H1 (cell line): ENCODE measurements at regions not wholly inside any gene's neighbourhood (a gene's known extent, or its start where the extent isn't known, plus 50 kb on each side); places are given as distances from the start of the nearest gene placed in this dataset.
A peak's percentile ranks its signal among the peaks of the same experiment; 100 is the strongest.

Source experiments
- CTCF ChIA-PET: fragments of 300-600 bp; sonication (Branson Sonifier 250); formaldehyde crosslinking; loops from one replicate; lab custom pipeline; 2021; ENCODE audit not compliant: partially characterized antibody; lab: Charles Lee
- POLR2A ChIA-PET: fragments of 300-600 bp; sonication (Branson Sonifier 250); formaldehyde crosslinking; loops from one replicate; lab custom pipeline; 2021; ENCODE audit warnings: inconsistent platforms; ENCODE audit not compliant: partially characterized antibody; lab: Charles Lee
- DNase-seq, 2 experiments: peaks; one replicate each; pipeline versions ENCODE4 v3.0.0 to v3.0.0-alpha.2; 2010 to 2022; ENCODE audit warnings: low spot score in 2 of 2, low read depth in 1 of 2, mixed read lengths in 1 of 2
- FAIRE-seq: peaks from 2 replicates; lab custom pipeline; 2011; peaks lifted over from hg19 to GRCh38; lab: Jason Lieb, UNC
- H2AFZ ChIP-seq: 2 replicates; pipeline ENCODE4 v1.8.1; 2012; ENCODE audit warnings: low read length, inconsistent platforms
- H2AK5ac ChIP-seq: 2 replicates; pipeline ENCODE4 v1.6.1; 2013; ENCODE audit warnings: low read depth, low read length
- H2BK120ac ChIP-seq: replicated peaks from 2 replicates; pipeline ENCODE3; 2013; ENCODE audit warnings: low read depth, low read length, inconsistent platforms
- H2BK12ac ChIP-seq: 2 replicates; pipeline ENCODE4 v1.6.1; 2013; ENCODE audit warnings: low read depth, low read length
- H2BK15ac ChIP-seq: 2 replicates; pipeline ENCODE4 v1.6.1; 2013; ENCODE audit warnings: low read length
- H2BK20ac ChIP-seq: 2 replicates; pipeline ENCODE4 v1.6.1; 2013; ENCODE audit warnings: low read length
- H2BK5ac ChIP-seq: 2 replicates; pipeline ENCODE4 v1.6.1; 2013; ENCODE audit warnings: low read depth, low read length
- H3K14ac ChIP-seq: 2 replicates; pipeline ENCODE4 v1.6.1; 2013; ENCODE audit warnings: inconsistent platforms; ENCODE audit not compliant: insufficient read length
- H3K18ac ChIP-seq: 2 replicates; pipeline ENCODE4 v1.6.1; 2013; ENCODE audit warnings: low read length; ENCODE audit errors: extremely low read depth
- H3K23ac ChIP-seq: 2 replicates; pipeline ENCODE4 v1.6.1; 2013; ENCODE audit warnings: inconsistent platforms; ENCODE audit not compliant: insufficient read length
- H3K23me2 ChIP-seq: 2 replicates; pipeline ENCODE4 v1.6.1; 2013; ENCODE audit warnings: low read depth, low read length
- H3K27ac ChIP-seq: 2 replicates; pipeline ENCODE4 v1.6.1; 2011; ENCODE audit warnings: low read depth, low read length, inconsistent platforms
- H3K27me3 ChIP-seq, 4 experiments: replicated peaks in 1 of 4; 1 replicate in 1 of 4; 2 replicates in 3 of 4; pipeline versions ENCODE4 v1.6.1 to v1.8.1; 2011 to 2013; ENCODE audit warnings: low read length in 3 of 4, mild to moderate bottlenecking in 3 of 4, inconsistent platforms in 2 of 4, mixed read lengths in 2 of 4, moderate library complexity in 1 of 4; ENCODE audit not compliant: control insufficient read depth in 3 of 4, insufficient read depth in 3 of 4; ENCODE audit errors: extremely low read depth in 1 of 4
- H3K36me3 ChIP-seq, 4 experiments: 2 replicates each; pipeline versions ENCODE4 v1.6.1 to v1.8.1; 2011 to 2013; ENCODE audit warnings: mild to moderate bottlenecking in 4 of 4, low read length in 3 of 4, moderate library complexity in 2 of 4, control low read depth in 1 of 4, inconsistent platforms in 1 of 4; ENCODE audit not compliant: insufficient read depth in 4 of 4, control insufficient read depth in 2 of 4
- H3K4ac ChIP-seq: replicated peaks from 2 replicates; pipeline ENCODE3; 2013; ENCODE audit warnings: low read length, low read depth, mixed read lengths, inconsistent platforms; ENCODE audit not compliant: insufficient read length
- H3K4me1 ChIP-seq, 4 experiments: replicated peaks in 1 of 4; 1 replicate in 1 of 4; 2 replicates in 3 of 4; pipeline versions ENCODE4 v1.6.1 to v1.8.1; 2011 to 2013; ENCODE audit warnings: low read length in 3 of 4, inconsistent platforms in 2 of 4, mixed read lengths in 1 of 4; ENCODE audit not compliant: insufficient read depth in 4 of 4, control insufficient read depth in 3 of 4
- H3K4me2 ChIP-seq, 2 experiments: 2 replicates each; pipeline versions ENCODE4 v1.6.1 to v1.8.1; 2011 to 2013; ENCODE audit warnings: low read depth in 2 of 2, low read length in 2 of 2, control low read depth in 1 of 2, inconsistent platforms in 1 of 2, mild to moderate bottlenecking in 1 of 2; ENCODE audit not compliant: insufficient read depth in 1 of 2
- H3K4me3 ChIP-seq, 4 experiments: fragments of 200-600, 300-600 bp in 1 of 4; sonication (generic), shearing (Covaris generic), sonication (Bioruptor Twin) in 1 of 4; 2 replicates each; pipeline versions ENCODE4 v1.5.1 to v1.8.1; 2011 to 2016; ENCODE audit warnings: low read length in 4 of 4, low read depth in 3 of 4, control low read depth in 2 of 4, inconsistent platforms in 2 of 4, mild to moderate bottlenecking in 2 of 4, mixed read lengths in 1 of 4, moderate library complexity in 1 of 4; ENCODE audit not compliant: insufficient read depth in 2 of 4; ENCODE audit errors: extremely low read depth in 1 of 4
- H3K56ac ChIP-seq: replicated peaks from 2 replicates; pipeline ENCODE3; 2013; ENCODE audit warnings: low read depth, mild to moderate bottlenecking, mixed read lengths, low read length, inconsistent platforms; ENCODE audit not compliant: insufficient read length
- H3K79me1 ChIP-seq: 2 replicates; pipeline ENCODE4 v1.6.1; 2013; ENCODE audit warnings: low read depth, low read length, control low read depth
- H3K79me2 ChIP-seq, 2 experiments: 2 replicates each; pipeline versions ENCODE4 v1.6.1 to v1.8.1; 2012 to 2013; ENCODE audit warnings: low read length in 2 of 2, mild to moderate bottlenecking in 2 of 2, inconsistent platforms in 1 of 2; ENCODE audit not compliant: insufficient read depth in 2 of 2, control insufficient read depth in 1 of 2
- H3K9ac ChIP-seq, 4 experiments: replicated peaks in 1 of 4; 1 replicate in 1 of 4; 2 replicates in 3 of 4; pipeline versions ENCODE4 v1.6.1 to v1.8.1; 2011 to 2013; ENCODE audit warnings: low read depth in 3 of 4, low read length in 3 of 4, control low read depth in 2 of 4, mild to moderate bottlenecking in 2 of 4, moderate library complexity in 2 of 4, inconsistent platforms in 1 of 4; ENCODE audit errors: extremely low read depth in 1 of 4
- H3K9me3 ChIP-seq, 2 experiments: 2 replicates each; pipeline versions ENCODE4 v1.6.1 to v1.8.1; 2012 to 2013; ENCODE audit warnings: mild to moderate bottlenecking in 2 of 2, moderate library complexity in 2 of 2, control low read depth in 1 of 2, inconsistent platforms in 1 of 2, low read depth in 1 of 2, low read length in 1 of 2, mixed read lengths in 1 of 2; ENCODE audit not compliant: insufficient read depth in 2 of 2
- H4K20me1 ChIP-seq, 2 experiments: replicated peaks in 1 of 2; 2 replicates each; pipeline versions ENCODE3 to v1.8.1; 2011 to 2013; ENCODE audit warnings: inconsistent platforms in 2 of 2, low read length in 2 of 2, mild to moderate bottlenecking in 1 of 2; ENCODE audit not compliant: insufficient read depth in 2 of 2, control insufficient read depth in 1 of 2
- H4K5ac ChIP-seq: 2 replicates; pipeline ENCODE4 v1.6.1; 2013; ENCODE audit warnings: low read length, low read depth, mixed read lengths, inconsistent platforms; ENCODE audit not compliant: insufficient read length
- H4K8ac ChIP-seq: 2 replicates; pipeline ENCODE4 v1.8.0; 2013; ENCODE audit warnings: mild to moderate bottlenecking, moderate library complexity, low read length, inconsistent platforms; ENCODE audit not compliant: insufficient read depth; ENCODE audit errors: extremely low read depth
- H4K91ac ChIP-seq: replicated peaks from 2 replicates; pipeline ENCODE3; 2013; ENCODE audit warnings: low read length, mixed read lengths, inconsistent platforms; ENCODE audit not compliant: insufficient read length
- CEBPB ChIP-seq: IDR thresholded peaks from 2 replicates; pipeline ENCODE4 v1.6.1; 2012; ENCODE audit warnings: low read depth, low read length
- JUND ChIP-seq: IDR thresholded peaks from 2 replicates; pipeline ENCODE4 v1.6.1; 2011; ENCODE audit warnings: mild to moderate bottlenecking, improper control_type of control experiment, low read length
- KDM1A ChIP-seq: fragments of 200-600, 300-600 bp; sonication (generic); IDR thresholded peaks from 2 replicates; pipeline ENCODE4 v1.7.1; 2016; ENCODE audit warnings: mild to moderate bottlenecking, low read length, borderline replicate concordance
- WGBS, 2 experiments: shearing (Covaris generic) in 1 of 2; methylation state at CpG; one replicate each; pipeline versions ENCODE4 v1.1.6 to v1.1.7; 2013 to 2015; ENCODE audit warnings: low lambda C conversion rate in 2 of 2, mixed read lengths in 2 of 2, inconsistent platforms in 1 of 2, low coverage in 1 of 2, missing lambda C conversion rate in 1 of 2; ENCODE audit not compliant: insufficient replicate concordance in 2 of 2, insufficient coverage in 1 of 2, insufficient read length in 1 of 2; ENCODE audit errors: extremely low coverage in 1 of 2, missing lambda C conversion rate in 1 of 2; 5-methylcytosine and 5-hydroxymethylcytosine counted together

- Histone ChIP-seq H3K9me3 (no peaks in the 10 kb centered on the region), H3K4ac (no peak overlapping the region), H3K23me2 (no peaks in the 10 kb centered on the region), H2AFZ (peak overlapping the region; percentile 5; the same call in 1 of the 2 replicates), H4K8ac (no peak overlapping the region), H3K56ac (no peak overlapping the region), H3K79me1 (no peaks in the 10 kb centered on the region), H3K79me2 (no peaks in the 10 kb centered on the region), H3K4me3 (no peak overlapping the region), H3K27ac (no peak overlapping the region), H3K18ac (peak overlapping the region; percentile 27; the same call in 1 of the 2 replicates), H4K5ac (no peak overlapping the region), H2BK15ac (0 out of 2 replicates have a peak overlapping the region, but pooled peaks have one; percentile 5), H4K20me1 (no peaks in the 10 kb centered on the region), H3K23ac (no peak overlapping the region), H3K9ac (no peak overlapping the region), H3K4me1 (no peaks in the 10 kb centered on the region), H2AK5ac (no peak overlapping the region), H3K14ac (no peak overlapping the region), H3K27me3 (no peaks in the 10 kb centered on the region), H2BK20ac (no peak overlapping the region), H2BK5ac (no peak overlapping the region), H3K4me2 (no peak overlapping the region), H2BK120ac (no peak overlapping the region), H4K91ac (peak overlapping the region; percentile 17), H3K36me3 (no peaks in the 10 kb centered on the region), H2BK12ac (peak overlapping the region; percentile 85; the same call in 1 of the 2 replicates)
- 87% methylated on average over 14 of the region's 14 CpGs; no CpG with 5 or more reads in 1 of the 2 experiments for WGBS, 2 experiments
- POLR2A ChIA-PET, result interaction anchor here (1.0 kb wide), 1 partner anchor 48 kb away, joined by 3 read pairs; no protein-coding TSS in a partner anchor
- peak in 1 of 2 experiments; percentile 41 for DNase-seq
- TF ChIP-seq JUND (0 out of 2 replicates have a peak, but pooled peaks have one; percentile 39), KDM1A (no peak), CEBPB (peak; percentile 56; the same call in 1 of the 2 replicates)
- FAIRE-seq, result no peak
- CTCF ChIA-PET, result interaction anchor here (1.0 to 2.1 kb wide), 4 partner anchors 7 to 261 kb away, joined by 3 to 6 read pairs (median 4); no protein-coding TSS in a partner anchor
These were observed 170.0 kb upstream of the MKLN1 start for GRCh38 chr7:131157530-131158243.
